HCT116 (cell line): ENCODE measurements at regions not wholly inside any gene's neighbourhood (a gene's known extent, or its start where the extent isn't known, plus 50 kb on each side); places are given as distances from the start of the nearest gene placed in this dataset.

ENCODE experiments used
- ELF1 ChIP-seq: IDR thresholded peaks from 2 replicates; pipeline ENCODE4 v1.6.1; 2012; ENCODE audit warnings: low read depth, borderline replicate concordance
- EZH2 ChIP-seq: fragments of 200-600 bp; sonication (generic); IDR thresholded peaks from 2 replicates; pipeline ENCODE4 v1.6.1; 2017; ENCODE audit warnings: antibody characterized with exemption, mixed run types
- POLR2A ChIP-seq: IDR thresholded peaks from 2 replicates; pipeline ENCODE4 v1.7.0; 2011; ENCODE audit warnings: borderline replicate concordance; ENCODE audit not compliant: insufficient read depth, insufficient read length; ENCODE audit errors: extremely low read depth
- POLR2AphosphoS5 ChIP-seq: IDR thresholded peaks from 2 replicates; pipeline ENCODE4 v1.6.1; 2011; ENCODE audit warnings: mild to moderate bottlenecking, low read depth, low read length, moderate library complexity
- SIN3A ChIP-seq: IDR thresholded peaks from 2 replicates; pipeline ENCODE4 v1.6.1; 2012; ENCODE audit warnings: low read depth
- TCF7L2 ChIP-seq: IDR thresholded peaks from 2 replicates; pipeline ENCODE4 v1.7.0; 2011; ENCODE audit warnings: borderline replicate concordance, inconsistent platforms; ENCODE audit not compliant: insufficient read depth, insufficient read length; ENCODE audit errors: extremely low read depth
- YY1 ChIP-seq: IDR thresholded peaks from 2 replicates; pipeline ENCODE4 v1.6.1; 2011; ENCODE audit warnings: low read length, low read depth, moderate library complexity, mild to moderate bottlenecking; ENCODE audit not compliant: insufficient replicate concordance; ENCODE audit errors: extremely low read depth
- ZNF274 ChIP-seq: fragments of 200-500 bp; sonication (Bioruptor generic); IDR thresholded peaks from 2 replicates; pipeline ENCODE4 v1.6.1; 2014; ENCODE audit warnings: mild to moderate bottlenecking, low read depth, low read length, inconsistent platforms
- TF ChIP-seq, protein P1 (sequence below), 3 experiments: fragments of 200-600 bp in 1 of 3; sonication (generic) in 1 of 3; IDR thresholded peaks in 2 of 3; conservative IDR thresholded peaks in 1 of 3; 2 replicates each; pipeline ENCODE4 v1.5.1; 2012 to 2017; ENCODE audit warnings: low read depth in 2 of 3, low read length in 2 of 3, antibody characterized with exemption in 1 of 3, borderline replicate concordance in 1 of 3, control low read depth in 1 of 3, mild to moderate bottlenecking in 1 of 3, mixed read lengths in 1 of 3, mixed run types in 1 of 3, moderate library complexity in 1 of 3; ENCODE audit not compliant: insufficient read depth in 1 of 3
- TF ChIP-seq, protein P2 (sequence below): IDR thresholded peaks from 2 replicates; pipeline ENCODE4 v1.6.1; 2012; ENCODE audit warnings: low read depth

DNA sequence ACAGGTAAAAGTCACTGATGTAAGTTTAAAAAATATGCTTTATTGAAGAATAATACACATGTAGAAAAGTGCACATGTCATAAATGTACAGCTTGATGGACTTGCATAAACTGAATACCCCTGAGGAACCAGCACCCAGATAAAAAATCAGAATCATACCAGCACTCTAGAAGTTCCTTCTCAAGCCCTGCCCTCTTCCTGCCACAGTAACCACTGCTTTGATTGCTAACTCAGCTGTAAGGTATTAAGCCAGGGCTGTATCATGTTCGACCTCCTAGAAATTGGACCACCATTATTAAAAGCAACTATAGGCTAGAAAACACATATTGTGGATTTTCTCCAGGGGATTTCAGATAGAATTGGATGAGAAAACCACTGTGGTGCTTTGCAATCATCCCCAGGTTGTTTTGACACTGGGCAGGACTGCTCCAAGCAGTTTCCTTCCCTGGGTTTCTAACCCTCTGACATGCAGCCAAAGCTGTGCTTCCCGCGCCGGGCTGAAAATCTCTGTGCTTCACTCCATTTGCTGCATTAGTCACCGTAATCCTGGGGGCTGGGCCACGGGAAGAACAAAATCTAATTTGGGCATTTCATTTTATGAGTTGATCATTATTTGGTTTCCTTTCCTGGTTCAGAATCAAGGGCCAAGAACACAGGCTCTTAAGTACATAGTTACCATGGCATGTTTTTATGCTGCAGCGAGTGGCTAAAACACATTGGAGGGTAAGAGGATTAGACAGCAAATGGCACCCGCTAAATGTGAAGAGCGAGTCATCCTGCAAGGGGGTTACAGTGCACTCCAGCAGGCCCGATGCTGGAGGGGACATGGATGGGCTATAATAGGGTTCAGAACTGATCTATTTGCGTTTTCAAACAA lies 139.4 kb upstream of the IL12B start:
- TF ChIP-seq, protein P1, sequence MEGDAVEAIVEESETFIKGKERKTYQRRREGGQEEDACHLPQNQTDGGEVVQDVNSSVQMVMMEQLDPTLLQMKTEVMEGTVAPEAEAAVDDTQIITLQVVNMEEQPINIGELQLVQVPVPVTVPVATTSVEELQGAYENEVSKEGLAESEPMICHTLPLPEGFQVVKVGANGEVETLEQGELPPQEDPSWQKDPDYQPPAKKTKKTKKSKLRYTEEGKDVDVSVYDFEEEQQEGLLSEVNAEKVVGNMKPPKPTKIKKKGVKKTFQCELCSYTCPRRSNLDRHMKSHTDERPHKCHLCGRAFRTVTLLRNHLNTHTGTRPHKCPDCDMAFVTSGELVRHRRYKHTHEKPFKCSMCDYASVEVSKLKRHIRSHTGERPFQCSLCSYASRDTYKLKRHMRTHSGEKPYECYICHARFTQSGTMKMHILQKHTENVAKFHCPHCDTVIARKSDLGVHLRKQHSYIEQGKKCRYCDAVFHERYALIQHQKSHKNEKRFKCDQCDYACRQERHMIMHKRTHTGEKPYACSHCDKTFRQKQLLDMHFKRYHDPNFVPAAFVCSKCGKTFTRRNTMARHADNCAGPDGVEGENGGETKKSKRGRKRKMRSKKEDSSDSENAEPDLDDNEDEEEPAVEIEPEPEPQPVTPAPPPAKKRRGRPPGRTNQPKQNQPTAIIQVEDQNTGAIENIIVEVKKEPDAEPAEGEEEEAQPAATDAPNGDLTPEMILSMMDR (IDR thresholded peaks at IDR 0.05 in 2 of 3, conservative IDR thresholded peaks at IDR 0.05 in 1 of 3; ENCODE audit: borderline replicate concordance in 1 of 3, insufficient read depth in 1 of 3, low read depth in 2 of 3, low read length in 2 of 3), result no peak
- TF ChIP-seq, protein P2, sequence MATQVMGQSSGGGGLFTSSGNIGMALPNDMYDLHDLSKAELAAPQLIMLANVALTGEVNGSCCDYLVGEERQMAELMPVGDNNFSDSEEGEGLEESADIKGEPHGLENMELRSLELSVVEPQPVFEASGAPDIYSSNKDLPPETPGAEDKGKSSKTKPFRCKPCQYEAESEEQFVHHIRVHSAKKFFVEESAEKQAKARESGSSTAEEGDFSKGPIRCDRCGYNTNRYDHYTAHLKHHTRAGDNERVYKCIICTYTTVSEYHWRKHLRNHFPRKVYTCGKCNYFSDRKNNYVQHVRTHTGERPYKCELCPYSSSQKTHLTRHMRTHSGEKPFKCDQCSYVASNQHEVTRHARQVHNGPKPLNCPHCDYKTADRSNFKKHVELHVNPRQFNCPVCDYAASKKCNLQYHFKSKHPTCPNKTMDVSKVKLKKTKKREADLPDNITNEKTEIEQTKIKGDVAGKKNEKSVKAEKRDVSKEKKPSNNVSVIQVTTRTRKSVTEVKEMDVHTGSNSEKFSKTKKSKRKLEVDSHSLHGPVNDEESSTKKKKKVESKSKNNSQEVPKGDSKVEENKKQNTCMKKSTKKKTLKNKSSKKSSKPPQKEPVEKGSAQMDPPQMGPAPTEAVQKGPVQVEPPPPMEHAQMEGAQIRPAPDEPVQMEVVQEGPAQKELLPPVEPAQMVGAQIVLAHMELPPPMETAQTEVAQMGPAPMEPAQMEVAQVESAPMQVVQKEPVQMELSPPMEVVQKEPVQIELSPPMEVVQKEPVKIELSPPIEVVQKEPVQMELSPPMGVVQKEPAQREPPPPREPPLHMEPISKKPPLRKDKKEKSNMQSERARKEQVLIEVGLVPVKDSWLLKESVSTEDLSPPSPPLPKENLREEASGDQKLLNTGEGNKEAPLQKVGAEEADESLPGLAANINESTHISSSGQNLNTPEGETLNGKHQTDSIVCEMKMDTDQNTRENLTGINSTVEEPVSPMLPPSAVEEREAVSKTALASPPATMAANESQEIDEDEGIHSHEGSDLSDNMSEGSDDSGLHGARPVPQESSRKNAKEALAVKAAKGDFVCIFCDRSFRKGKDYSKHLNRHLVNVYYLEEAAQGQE, result no peak
- TF ChIP-seq POLR2A (no peak), EZH2 (no peak), SIN3A (no peak), POLR2AphosphoS5 (no peak), ZNF274 (no peak), TCF7L2 (no peak), ELF1 (no peak), YY1 (no peak)
